KMS-11 (cell line): ENCODE measurements at regions not wholly inside any gene's neighbourhood (a gene's known extent, or its start where the extent isn't known, plus 50 kb on each side); places are given as distances from the start of the nearest gene placed in this dataset.

Experiments used
- H2AFZ ChIP-seq: fragments of 200-600 bp; sonication (generic); 2 replicates; pipeline ENCODE4 v1.6.1; 2016; ENCODE audit warnings: antibody characterized with exemption, mixed run types, low read depth
- H3K27ac ChIP-seq: fragments of 200-600 bp; sonication (generic); 2 replicates; pipeline ENCODE4 v1.6.1; 2016; ENCODE audit warnings: mild to moderate bottlenecking, mixed run types
- H3K27me3 ChIP-seq: fragments of 200-600 bp; sonication (generic); 2 replicates; pipeline ENCODE4 v1.6.1; 2017; ENCODE audit warnings: mild to moderate bottlenecking, low read depth, mixed run types, moderate library complexity; ENCODE audit not compliant: insufficient read depth
- H3K36me3 ChIP-seq: fragments of 200-600 bp; sonication (generic); 2 replicates; pipeline ENCODE4 v1.6.1; 2017; ENCODE audit warnings: mild to moderate bottlenecking, mixed run types; ENCODE audit not compliant: insufficient read depth
- H3K4me1 ChIP-seq: fragments of 200-600 bp; sonication (generic); 2 replicates; pipeline ENCODE4 v1.6.1; 2016; ENCODE audit warnings: mild to moderate bottlenecking, low read depth, mixed run types; ENCODE audit not compliant: poor library complexity, severe bottlenecking
- H3K4me2 ChIP-seq: fragments of 200-600 bp; sonication (generic); 2 replicates; pipeline ENCODE4 v1.7.0; 2016; ENCODE audit warnings: mild to moderate bottlenecking, mixed run types
- H3K4me3 ChIP-seq: fragments of 200-600 bp; sonication (generic); IDR thresholded peaks from 2 replicates; pipeline ENCODE4 v1.6.1; 2017; ENCODE audit warnings: low read depth, low read length, mixed read lengths; ENCODE audit not compliant: insufficient read depth
- H3K79me2 ChIP-seq: fragments of 200-600 bp; sonication (generic); 2 replicates; pipeline ENCODE4 v1.6.1; 2016; ENCODE audit warnings: low read depth, mixed run types; ENCODE audit not compliant: insufficient read depth
- H3K9ac ChIP-seq: fragments of 200-600 bp; sonication (generic); 2 replicates; pipeline ENCODE4 v1.6.1; 2016; ENCODE audit warnings: mild to moderate bottlenecking, mixed run types
- H4K20me1 ChIP-seq: fragments of 200-600 bp; sonication (generic); 2 replicates; pipeline ENCODE4 v1.6.1; 2016; ENCODE audit warnings: mild to moderate bottlenecking, mixed run types; ENCODE audit not compliant: insufficient read depth
- CTCF ChIP-seq: fragments of 200-600 bp; sonication (generic); conservative IDR thresholded peaks from 2 replicates; pipeline ENCODE4 v1.6.1; 2017; ENCODE audit warnings: low read depth, mild to moderate bottlenecking, antibody characterized with exemption, low read length, moderate library complexity, mixed read lengths

- no peaks in the 10 kb centered on the region for H3K27me3 ChIP-seq
- H2AFZ ChIP-seq: no peak overlapping the region
- H3K4me2 ChIP-seq: no peak overlapping the region
- no peaks in the 10 kb centered on the region for H3K36me3 ChIP-seq
- no peaks in the 10 kb centered on the region for H4K20me1 ChIP-seq
- H3K79me2 ChIP-seq: no peaks in the 10 kb centered on the region
- TF ChIP-seq CTCF: no peak
- peaks cover 7% of the 10 kb centered on the region for H3K4me1 ChIP-seq
- no peak overlapping the region for H3K4me3 ChIP-seq
- no peak overlapping the region for H3K27ac ChIP-seq
- H3K9ac ChIP-seq: no peak overlapping the region
Observed at GRCh38 chr16:47778106-47778801, 317.1 kb downstream of the PHKB start.

- Histone ChIP-seq H3K27me3 (no peaks in the 10 kb centered on the region), H2AFZ (no peak overlapping the region), H3K4me3 (no peak overlapping the region), H3K27ac (no peak overlapping the region), H3K4me2 (no peak overlapping the region), H3K36me3 (no peaks in the 10 kb centered on the region), H3K4me1 (peaks cover 7% of the 10 kb centered on the region), H3K79me2 (no peaks in the 10 kb centered on the region), H3K9ac (no peak overlapping the region), H4K20me1 (no peaks in the 10 kb centered on the region)
- no peak for TF ChIP-seq CTCF
Observed at GRCh38 chr16:47777220-47777619, 316.1 kb downstream of the PHKB start.

- Histone ChIP-seq H3K79me2 (no peaks in the 10 kb centered on the region), H3K27me3 (no peaks in the 10 kb centered on the region), H3K4me1 (peaks cover 3% of the 10 kb centered on the region), H3K4me2 (no peak overlapping the region), H3K4me3 (no peak overlapping the region), H2AFZ (no peak overlapping the region), H3K9ac (no peak overlapping the region), H4K20me1 (no peaks in the 10 kb centered on the region), H3K27ac (no peak overlapping the region), H3K36me3 (no peaks in the 10 kb centered on the region)
- no peak for TF ChIP-seq CTCF
Observed at GRCh38 chr16:47774661-47775060, 313.5 kb downstream of the PHKB start.

- Histone ChIP-seq H3K4me3 (no peak overlapping the region), H3K4me2 (no peak overlapping the region), H4K20me1 (no peaks in the 10 kb centered on the region), H3K4me1 (no peaks in the 10 kb centered on the region), H3K36me3 (no peaks in the 10 kb centered on the region), H3K79me2 (no peaks in the 10 kb centered on the region), H2AFZ (no peak overlapping the region), H3K9ac (no peak overlapping the region), H3K27ac (no peak overlapping the region), H3K27me3 (no peaks in the 10 kb centered on the region)
- TF ChIP-seq CTCF: no peak
Observed at GRCh38 chr16:47753659-47754058, 292.5 kb downstream of the PHKB start.
